Stimulated activated CD4-positive, alpha-beta T cell treated with anti-CD3 and anti-CD28 coated beads, TNF-alpha, amount 100 ng/mL, for 48 hours (primary cell): ENCODE measurements at regions not wholly inside any gene's neighbourhood (a gene's known extent, or its start where the extent isn't known, plus 50 kb on each side); places are given as distances from the start of the nearest gene placed in this dataset.

ENCODE experiments used
- DNase-seq, 3 donors: peaks; one replicate each; pipeline ENCODE4 v3.0.0-alpha.2; 2020; ENCODE audit warnings: low read depth in 3 of 3

DNA sequence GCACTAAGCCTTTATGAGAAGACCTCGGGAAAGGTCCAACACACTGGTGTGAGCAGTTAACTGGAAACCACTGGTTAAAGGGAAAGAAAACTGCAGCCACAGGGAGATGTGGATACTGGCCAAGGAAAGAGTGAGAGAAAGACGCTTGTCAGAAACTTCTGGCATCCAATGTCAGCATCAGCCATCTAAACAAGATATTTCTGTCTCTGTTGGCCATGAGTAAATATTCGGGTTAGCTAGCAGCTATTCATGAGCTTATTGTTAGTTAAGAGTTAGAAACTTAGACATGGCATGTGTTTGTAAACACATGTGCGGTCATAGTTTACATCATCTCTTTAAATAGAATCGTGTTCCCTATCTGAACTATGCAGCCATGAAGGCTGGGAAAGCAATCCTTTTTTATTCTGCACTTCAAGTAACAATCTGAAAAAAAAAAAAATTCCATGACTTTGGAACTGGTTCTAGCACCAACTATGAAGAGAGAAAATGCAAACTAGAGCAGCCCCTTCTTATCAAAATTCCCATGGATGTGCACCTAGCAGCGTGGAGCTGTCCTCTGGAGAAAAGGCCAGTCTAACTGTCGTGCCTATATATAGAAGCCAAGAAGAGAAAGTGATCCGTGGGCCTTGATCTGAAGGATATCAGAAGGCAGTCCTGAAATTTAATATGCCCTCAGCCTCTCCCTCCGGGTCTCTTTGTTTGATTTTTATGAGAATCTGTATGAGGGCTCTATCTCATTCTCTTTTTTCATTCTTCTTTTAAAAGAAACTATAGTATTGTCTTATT, 84.0 kb upstream of the RFX8 start:
- no peak for DNase-seq

DNA sequence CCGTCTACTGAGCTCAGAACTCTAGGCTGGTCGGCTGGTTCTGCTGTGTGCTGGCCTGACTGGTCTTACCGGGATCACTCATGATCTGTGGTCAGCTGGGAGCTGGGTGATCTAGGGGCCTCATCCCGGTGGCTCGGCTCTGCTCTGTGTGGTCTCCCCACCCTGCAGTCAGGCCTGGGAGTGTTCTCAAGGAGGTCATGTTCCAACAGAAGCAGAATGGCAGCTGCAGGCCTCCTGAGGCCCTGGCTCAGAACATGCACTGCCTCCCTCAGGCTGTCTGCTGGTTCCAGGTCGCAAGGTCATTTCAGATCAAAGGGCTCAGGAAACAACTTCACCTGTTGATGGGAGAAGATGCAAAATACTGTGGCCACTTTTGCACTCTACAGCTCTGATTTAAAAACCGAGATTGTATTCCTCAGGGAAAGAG, 81.1 kb upstream of the RFX8 start:
- DNase-seq, result no peak

DNA sequence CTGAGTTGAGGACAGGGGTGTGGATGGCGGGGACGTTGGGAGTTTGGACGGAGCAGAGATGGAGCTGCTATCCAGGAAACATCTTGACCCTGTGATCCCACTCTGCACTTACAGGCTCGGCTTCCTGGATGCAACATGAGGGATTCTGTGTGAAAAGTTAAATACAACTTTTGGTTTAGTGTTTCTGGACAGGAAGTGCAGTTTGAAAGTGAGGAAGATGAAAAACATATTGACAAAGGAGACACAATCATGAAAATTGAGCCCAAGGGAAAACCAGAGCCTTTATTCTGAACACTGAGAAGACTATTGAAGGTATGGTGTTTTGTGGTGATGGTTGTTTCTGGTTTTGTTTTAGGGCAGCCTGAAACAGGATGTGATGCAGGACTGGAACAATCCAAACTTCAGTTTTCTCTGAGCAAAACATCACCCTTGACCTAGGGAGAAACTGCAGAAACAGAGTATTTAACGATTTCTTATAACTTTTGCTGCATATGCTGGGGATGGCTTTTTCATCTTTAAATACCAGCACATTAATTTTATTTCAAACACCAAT, 76.5 kb upstream of the RFX8 start:
- DNase-seq, result no peak

DNA sequence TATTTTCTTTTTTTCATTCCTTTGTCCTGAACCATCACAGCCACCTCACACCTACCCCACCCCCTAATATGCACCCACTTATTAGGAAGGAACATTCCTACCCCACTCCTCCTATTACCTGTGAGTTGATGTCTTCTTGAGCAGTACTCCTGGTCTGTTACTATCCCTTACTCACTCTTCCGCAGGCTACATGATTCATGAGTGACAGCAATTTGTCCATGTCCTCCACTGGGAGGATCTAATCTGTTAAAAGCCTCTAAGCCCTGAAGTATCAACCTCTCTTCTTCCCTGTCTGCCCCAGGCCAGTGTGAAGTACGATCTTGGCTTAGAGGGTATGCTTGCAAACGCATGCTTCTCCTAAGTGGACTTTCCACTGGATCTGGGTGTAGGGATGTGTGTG, 75.6 kb upstream of the RFX8 start:
- DNase-seq, result no peak

DNA sequence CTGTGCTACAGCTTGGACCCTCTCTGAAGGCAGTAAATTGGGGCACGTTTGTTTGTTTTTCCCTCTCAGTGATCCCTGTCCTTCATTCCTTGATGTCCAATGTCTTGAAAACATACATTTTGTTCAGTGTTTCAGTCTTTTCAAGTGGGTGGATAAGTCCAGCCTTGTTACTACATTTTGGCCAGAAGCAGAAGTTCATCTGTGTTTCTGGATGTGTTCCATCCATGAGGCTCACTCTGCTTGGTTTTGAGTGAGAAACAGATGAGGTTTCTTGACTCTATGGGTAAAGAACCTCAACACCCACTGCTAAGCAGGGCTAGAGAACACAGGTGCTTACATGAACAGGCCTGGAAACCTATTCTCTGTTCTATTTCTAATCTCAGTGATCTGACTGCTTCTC, 74.5 kb upstream of the RFX8 start:
- no peak for DNase-seq

DNA sequence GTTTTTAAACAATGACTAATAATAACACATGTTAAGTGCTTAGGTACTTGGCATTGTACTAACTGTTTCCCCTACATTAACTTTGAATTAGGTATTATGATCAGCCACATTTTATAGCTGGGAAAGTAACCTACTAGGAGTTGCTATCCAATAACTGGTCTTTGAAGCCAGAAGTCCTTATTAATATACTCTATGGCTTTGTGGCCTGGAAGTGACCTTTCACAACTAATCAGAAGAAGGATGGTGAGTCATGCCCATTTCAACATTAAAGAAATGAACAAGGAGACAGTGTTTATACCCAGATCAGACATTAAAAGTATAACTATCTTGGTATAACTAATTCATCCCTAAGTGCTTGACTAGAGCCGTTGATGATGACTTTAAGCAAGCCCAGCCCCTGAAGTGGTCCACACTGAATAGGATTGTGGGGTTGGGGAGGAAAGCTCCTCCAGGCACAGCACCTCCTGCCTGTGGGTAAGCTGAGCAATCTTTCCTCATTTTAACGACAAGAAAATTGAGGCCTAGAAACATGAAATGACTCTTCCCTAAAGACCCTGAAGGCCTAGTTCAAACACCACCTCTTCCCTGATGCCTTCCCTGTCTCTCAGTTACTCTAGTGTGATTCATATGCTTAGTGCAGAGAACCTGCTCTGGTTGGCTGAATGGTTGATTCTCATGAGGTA, 71.6 kb upstream of the RFX8 start:
- no peak for DNase-seq

DNA sequence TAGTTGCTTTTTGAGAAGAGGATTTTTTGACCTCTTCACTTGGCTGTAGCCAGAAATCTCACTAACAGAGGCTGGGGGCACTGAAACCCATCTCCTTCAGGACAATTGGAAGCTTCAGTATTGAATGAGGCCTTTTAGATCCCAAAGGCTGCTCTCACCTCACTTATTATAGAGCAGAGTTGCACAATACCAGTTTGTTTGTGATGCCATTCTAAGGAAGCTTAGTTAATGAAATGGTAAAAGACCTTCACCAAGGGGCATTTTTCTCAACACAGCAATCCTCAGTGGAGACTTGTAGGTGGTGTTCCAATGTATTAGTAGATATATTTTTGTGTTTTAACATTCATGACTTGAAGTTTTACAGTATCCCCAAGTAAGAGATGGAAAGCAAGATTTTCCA, 71.0 kb upstream of the RFX8 start:
- DNase-seq, result no peak

DNA sequence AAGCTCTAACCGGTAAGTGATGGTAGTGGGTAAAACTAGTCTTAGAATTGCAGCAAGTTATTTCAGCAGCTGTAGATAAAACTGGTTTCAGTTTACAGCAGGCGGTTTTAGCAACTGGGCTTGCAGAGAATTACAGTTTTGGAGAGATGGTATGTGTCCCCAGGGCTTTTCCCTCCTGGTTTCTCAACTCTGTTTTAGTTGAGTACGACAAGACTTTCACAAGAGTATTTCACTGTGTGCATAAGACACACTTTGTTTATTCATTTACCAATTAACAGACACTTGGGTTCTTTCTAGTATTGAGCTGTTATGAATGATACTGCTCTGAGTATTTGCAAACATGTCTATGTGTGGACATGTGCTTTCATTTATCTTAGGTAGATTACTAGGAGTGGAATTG, 65.6 kb upstream of the RFX8 start:
- no peak for DNase-seq

DNA sequence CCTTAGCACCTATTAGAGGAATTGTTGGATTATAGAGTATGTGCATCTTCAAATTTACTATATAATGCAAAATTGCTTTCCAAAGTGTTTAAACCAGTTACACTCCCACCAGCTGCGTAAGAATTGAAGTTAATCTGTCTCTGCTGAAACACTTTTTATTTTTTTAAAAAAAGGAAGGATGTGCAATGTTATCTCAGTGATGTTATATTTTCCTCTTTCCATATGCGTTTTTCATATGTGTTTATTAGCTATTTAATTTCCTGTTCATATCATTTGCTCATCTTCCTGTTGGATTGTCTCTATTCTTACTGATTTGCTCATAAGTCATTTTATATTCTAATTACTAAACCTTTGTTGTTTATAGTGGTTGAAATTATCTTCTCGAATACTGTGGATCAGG, 63.2 kb upstream of the RFX8 start:
- DNase-seq, result no peak

DNA sequence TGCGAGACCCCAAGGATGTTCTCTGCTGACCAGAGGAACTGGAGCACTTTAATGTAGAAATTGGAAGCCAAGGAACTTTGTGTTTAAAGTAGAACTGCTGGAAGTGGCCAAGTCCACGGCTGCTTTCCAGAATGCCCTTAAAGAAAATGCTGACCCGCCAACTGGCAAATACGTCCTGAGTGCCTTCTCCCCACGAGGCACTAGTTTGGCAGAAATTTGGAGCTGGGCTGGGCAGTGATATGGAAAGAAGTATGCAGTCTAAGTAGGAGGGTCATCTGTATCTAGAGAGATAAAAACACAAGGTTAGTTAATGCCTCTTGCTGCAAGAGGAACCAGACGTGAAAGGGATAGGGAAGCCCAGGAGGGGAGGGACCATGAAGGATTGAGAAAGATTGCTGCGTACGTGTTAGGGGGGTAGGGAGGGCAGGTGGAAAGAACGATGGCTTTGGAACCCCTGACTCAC, 59.3 kb upstream of the RFX8 start:
- DNase-seq, result no peak

DNA sequence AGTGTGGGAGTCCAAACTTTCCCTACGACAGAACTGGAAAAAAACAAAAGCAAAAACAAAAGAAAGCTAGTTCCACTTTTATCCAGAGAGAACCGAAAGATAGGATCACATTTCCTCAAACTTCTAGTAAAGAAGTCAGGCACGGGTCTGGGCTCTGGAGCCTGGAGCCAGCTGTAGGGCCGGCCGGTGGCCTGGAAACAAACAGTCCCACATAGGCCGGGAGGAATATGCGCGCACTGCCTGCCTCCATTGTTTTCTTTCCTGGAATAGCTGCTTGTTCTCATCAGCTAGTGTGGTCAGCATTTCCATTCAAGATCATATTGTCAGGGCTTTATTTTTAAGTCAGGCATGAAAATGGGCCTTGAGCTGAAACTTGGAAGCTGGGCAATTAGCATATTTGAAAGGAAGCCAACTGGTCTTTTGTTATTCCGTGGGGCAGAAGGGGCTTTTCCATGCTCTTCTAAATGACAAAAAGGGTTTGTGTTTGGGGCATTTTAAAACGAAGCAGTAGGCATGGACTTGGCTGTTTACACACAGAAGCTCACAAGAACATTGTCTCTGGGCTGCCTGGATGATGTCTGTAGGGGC, 58.7 kb upstream of the RFX8 start:
- DNase-seq, result no peak

DNA sequence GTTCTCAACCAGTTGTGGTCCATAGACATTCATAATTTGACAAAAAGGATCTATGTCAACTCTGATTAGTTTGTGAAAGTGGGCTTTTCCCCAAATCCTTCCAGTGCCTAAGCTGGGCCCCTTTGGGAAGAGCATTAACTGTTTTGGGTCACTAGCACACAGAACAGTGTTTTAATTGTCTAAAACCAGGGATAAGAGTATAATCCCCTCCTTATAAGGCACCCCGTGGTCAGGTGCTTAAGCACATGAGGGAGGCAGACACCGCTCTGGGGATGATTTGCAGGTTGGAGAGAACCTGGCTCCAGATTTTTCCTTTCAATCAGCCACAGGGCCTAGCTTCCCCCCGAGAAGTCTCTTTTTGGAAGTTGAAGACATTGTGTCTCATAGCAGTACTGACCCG, 53.6 kb upstream of the RFX8 start:
- no peak for DNase-seq

DNA sequence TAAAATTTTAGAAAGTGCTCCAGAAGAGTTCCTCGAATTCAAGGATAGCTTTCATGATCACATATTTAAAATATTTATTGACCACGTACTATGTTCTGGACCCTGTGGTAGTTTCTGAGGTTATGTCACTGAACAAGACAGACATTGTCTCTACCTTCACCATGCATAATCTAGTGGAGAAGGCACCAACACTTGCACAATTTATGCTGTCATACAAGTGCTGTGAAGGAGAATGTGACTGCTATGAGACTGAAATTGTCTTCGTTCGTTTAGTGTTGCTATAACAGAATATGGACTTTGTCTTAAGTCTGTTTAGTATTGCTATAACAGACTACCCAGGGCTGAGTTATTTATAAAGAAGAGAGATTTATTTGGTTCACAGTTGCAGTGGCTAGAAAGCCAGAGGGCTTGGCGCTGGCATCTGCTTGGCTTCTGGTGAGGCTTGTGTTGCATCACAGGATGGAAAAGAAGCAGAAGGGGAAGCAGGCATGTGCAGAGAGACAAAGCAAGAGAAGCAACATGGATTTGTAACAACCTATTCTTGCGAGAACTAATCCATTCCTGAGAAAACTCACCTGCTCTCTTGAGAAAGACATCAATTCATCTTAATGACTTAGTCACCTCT, 50.0 kb upstream of the RFX8 start:
- DNase-seq, result no peak
